Duodenal mucosa (tissue), 2 donors: ENCODE measurements at regions not wholly inside any gene's neighbourhood (a gene's known extent, or its start where the extent isn't known, plus 50 kb on each side); places are given as distances from the start of the nearest gene placed in this dataset.

Experiments
- H3K27ac ChIP-seq: one replicate; pipeline ENCODE4 v1.7.0; 2013; ENCODE audit warnings: low read depth, low read length
- H3K27me3 ChIP-seq, 2 donors: one replicate each; pipeline ENCODE4 v1.7.0; 2013; ENCODE audit warnings: low read length in 2 of 2, control low read depth in 1 of 2; ENCODE audit not compliant: insufficient read depth in 2 of 2, control insufficient read depth in 1 of 2
- H3K36me3 ChIP-seq, 2 donors: one replicate each; pipeline ENCODE4 v1.7.0; 2013; ENCODE audit warnings: low read length in 2 of 2, control low read depth in 1 of 2; ENCODE audit not compliant: insufficient read depth in 2 of 2, control insufficient read depth in 1 of 2
- H3K4me1 ChIP-seq, 2 donors: one replicate each; pipeline ENCODE4 v1.7.0; 2013; ENCODE audit warnings: low read length in 2 of 2, control low read depth in 1 of 2; ENCODE audit not compliant: insufficient read depth in 2 of 2, control insufficient read depth in 1 of 2
- H3K4me3 ChIP-seq, 2 donors: one replicate each; pipeline ENCODE4 v1.7.0; 2013; ENCODE audit warnings: low read length in 2 of 2, low read depth in 1 of 2
- H3K9ac ChIP-seq, 2 donors: one replicate each; pipeline ENCODE4 v1.7.0; 2013; ENCODE audit warnings: low read length in 2 of 2, low read depth in 1 of 2
- H3K9me3 ChIP-seq, 2 donors: one replicate each; pipeline ENCODE4 v1.7.0; 2013; ENCODE audit warnings: low read length in 2 of 2, control low read depth in 1 of 2; ENCODE audit not compliant: control insufficient read depth in 1 of 2

- Histone ChIP-seq H3K36me3 (no peaks in the 10 kb centered on the region), H3K27me3 (peaks cover 0 to 5% of the 10 kb centered on the region in 2 donors), H3K4me1 (no peaks in the 10 kb centered on the region), H3K9me3 (no peaks in the 10 kb centered on the region), H3K9ac (no peak overlapping the region), H3K4me3 (no peak overlapping the region), H3K27ac (no peak overlapping the region)
Measured at GRCh38 chr2:238666543-238666942, 181.3 kb upstream of the TWIST2 start.

- H3K4me3 ChIP-seq, result no peak overlapping the region
- H3K27ac ChIP-seq, result no peak overlapping the region
- H3K4me1 ChIP-seq, result no peaks in the 10 kb centered on the region
- H3K27me3 ChIP-seq, result peaks cover 0 to 5% of the 10 kb centered on the region in 2 donors
- H3K36me3 ChIP-seq, result no peaks in the 10 kb centered on the region
- H3K9me3 ChIP-seq, result no peaks in the 10 kb centered on the region
- H3K9ac ChIP-seq, result no peak overlapping the region
Measured at GRCh38 chr2:238667008-238667407, 180.9 kb upstream of the TWIST2 start.

- H3K36me3 ChIP-seq, result no peaks in the 10 kb centered on the region
- no peaks in the 10 kb centered on the region for H3K4me1 ChIP-seq
- H3K4me3 ChIP-seq, result no peak overlapping the region
- H3K9me3 ChIP-seq, result no peaks in the 10 kb centered on the region
- H3K27ac ChIP-seq, result no peak overlapping the region
- H3K9ac ChIP-seq, result no peak overlapping the region
- H3K27me3 ChIP-seq, result peaks cover 0 to 5% of the 10 kb centered on the region in 2 donors
Measured at GRCh38 chr2:238667639-238668038, 180.2 kb upstream of the TWIST2 start.

- Histone ChIP-seq H3K27ac (no peak overlapping the region), H3K9me3 (no peaks in the 10 kb centered on the region), H3K4me1 (no peaks in the 10 kb centered on the region), H3K27me3 (peaks cover 0 to 5% of the 10 kb centered on the region in 2 donors), H3K36me3 (no peaks in the 10 kb centered on the region), H3K4me3 (no peak overlapping the region), H3K9ac (no peak overlapping the region)
Measured at GRCh38 chr2:238668426-238668825, 179.5 kb upstream of the TWIST2 start.

GRCh38 chr2:238669046-238669445, 178.8 kb upstream of the TWIST2 start:
- no peak overlapping the region for H3K9ac ChIP-seq
- no peaks in the 10 kb centered on the region for H3K4me1 ChIP-seq
- H3K27ac ChIP-seq, result no peak overlapping the region
- no peaks in the 10 kb centered on the region for H3K36me3 ChIP-seq
- no peaks in the 10 kb centered on the region for H3K9me3 ChIP-seq
- peaks cover 0 to 5% of the 10 kb centered on the region in 2 donors for H3K27me3 ChIP-seq
- H3K4me3 ChIP-seq, result no peak overlapping the region

GRCh38 chr2:238669581-238670080, 178.3 kb upstream of the TWIST2 start:
- H3K9me3 ChIP-seq, result no peaks in the 10 kb centered on the region
- no peaks in the 10 kb centered on the region for H3K4me1 ChIP-seq
- H3K27me3 ChIP-seq, result peaks cover 0 to 5% of the 10 kb centered on the region in 2 donors
- no peak overlapping the region for H3K27ac ChIP-seq
- H3K4me3 ChIP-seq, result no peak overlapping the region
- no peak overlapping the region for H3K9ac ChIP-seq
- H3K36me3 ChIP-seq, result no peaks in the 10 kb centered on the region

GRCh38 chr2:238670111-238670585, 177.7 kb upstream of the TWIST2 start:
- Histone ChIP-seq H3K27me3 (peaks cover 0 to 5% of the 10 kb centered on the region in 2 donors), H3K4me1 (no peaks in the 10 kb centered on the region), H3K27ac (no peak overlapping the region), H3K9ac (no peak overlapping the region), H3K4me3 (no peak overlapping the region), H3K9me3 (no peaks in the 10 kb centered on the region), H3K36me3 (no peaks in the 10 kb centered on the region)

GRCh38 chr2:238682536-238682935, 165.3 kb upstream of the TWIST2 start:
- Histone ChIP-seq H3K9me3 (peaks cover 0 to 1% of the 10 kb centered on the region in 2 donors), H3K36me3 (no peaks in the 10 kb centered on the region), H3K4me1 (no peaks in the 10 kb centered on the region), H3K27ac (no peak overlapping the region), H3K4me3 (no peak overlapping the region), H3K27me3 (no peaks in the 10 kb centered on the region), H3K9ac (no peak overlapping the region)

GRCh38 chr2:238684362-238685326, 163.2 kb upstream of the TWIST2 start:
- H3K9me3 ChIP-seq, result no peaks in the 10 kb centered on the region
- H3K27me3 ChIP-seq, result no peaks in the 10 kb centered on the region
- no peak overlapping the region for H3K27ac ChIP-seq
- H3K9ac ChIP-seq, result no peak overlapping the region
- no peak overlapping the region for H3K4me3 ChIP-seq
- H3K4me1 ChIP-seq, result no peaks in the 10 kb centered on the region
- H3K36me3 ChIP-seq, result no peaks in the 10 kb centered on the region

GRCh38 chr2:238685327-238685709, 162.6 kb upstream of the TWIST2 start:
- Histone ChIP-seq H3K4me3 (no peak overlapping the region), H3K4me1 (no peaks in the 10 kb centered on the region), H3K27ac (no peak overlapping the region), H3K9ac (no peak overlapping the region), H3K36me3 (no peaks in the 10 kb centered on the region), H3K9me3 (no peaks in the 10 kb centered on the region), H3K27me3 (no peaks in the 10 kb centered on the region)
